Panc1 (cell line): ENCODE measurements at regions not wholly inside any gene's neighbourhood (a gene's known extent, or its start where the extent isn't known, plus 50 kb on each side); places are given as distances from the start of the nearest gene placed in this dataset.

Experiments
- CTCF ChIP-seq: fragments of 450-650 bp; IDR thresholded peaks from 2 replicates; pipeline ENCODE4 v1.5.1; 2017; ENCODE audit warnings: mild to moderate bottlenecking
- POLR2AphosphoS5 ChIP-seq: IDR thresholded peaks from 2 replicates; pipeline ENCODE4 v1.6.1; 2012; ENCODE audit warnings: mild to moderate bottlenecking, low read depth, low read length, moderate library complexity
- SIN3A ChIP-seq: IDR thresholded peaks from 2 replicates; pipeline ENCODE4 v1.6.1; 2012; ENCODE audit warnings: low read depth, mild to moderate bottlenecking, low read length, moderate library complexity, borderline replicate concordance; ENCODE audit not compliant: insufficient read depth

DNA sequence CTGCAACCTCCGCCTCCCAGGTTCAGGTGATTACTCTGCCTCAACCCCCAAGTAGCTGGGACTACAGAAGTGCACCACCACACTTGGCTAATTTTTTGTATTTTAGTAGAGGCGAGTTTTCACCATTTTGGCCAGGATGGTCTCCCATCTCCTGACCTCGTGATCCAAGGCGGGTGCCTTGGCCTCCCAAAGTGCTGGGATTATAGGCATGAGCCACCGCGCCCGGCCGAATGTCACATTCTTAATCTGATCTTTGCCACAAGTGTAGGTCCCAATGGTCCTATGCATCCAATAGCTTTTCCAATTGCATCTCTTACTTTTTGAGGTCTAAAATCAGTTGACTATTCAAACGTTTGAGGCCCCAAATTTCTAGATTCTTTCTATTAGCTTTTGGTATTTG, 676.0 kb downstream of the SLC16A7 start:
- TF ChIP-seq CTCF (no peak), SIN3A (no peak), POLR2AphosphoS5 (no peak)
